ENCODE measurements at regions not wholly inside any gene's neighbourhood (a gene's known extent, or its start where the extent isn't known, plus 50 kb on each side); places are given as distances from the start of the nearest gene placed in this dataset.

- Histone ChIP-seq H3K27ac (ENCODE audit: low read depth, low read length) (no peak overlapping the region), H3K27me3 (ENCODE audit: insufficient read depth, low read length) (peaks cover 14% of the 10 kb centered on the region), H3K9me3 (ENCODE audit: control insufficient read depth in 1 of 2, insufficient read depth in 1 of 2, low read depth in 1 of 2, low read length in 2 of 2) (no peaks in the 10 kb centered on the region), H3K79me2 (ENCODE audit: insufficient read depth, low read length) (no peaks in the 10 kb centered on the region), H3K4me1 (ENCODE audit: control insufficient read depth in 1 of 2, insufficient read depth in 2 of 2, low read length in 2 of 2) (no peaks in the 10 kb centered on the region), H3K9ac (ENCODE audit: low read length) (no peak overlapping the region), H2AFZ (ENCODE audit: low read depth, low read length, poor library complexity, severe bottlenecking) (no peak overlapping the region), H3K4me3 (replicated peaks in 1 of 2; ENCODE audit: low read depth in 1 of 2, low read length in 2 of 2) (no peak overlapping the region), H3K36me3 (ENCODE audit: control insufficient read depth in 1 of 2, insufficient read depth in 2 of 2, low read length in 2 of 2) (no peaks in the 10 kb centered on the region), H4K20me1 (ENCODE audit: insufficient read depth) (no peaks in the 10 kb centered on the region), H3K4me2 (ENCODE audit: low read length) (no peak overlapping the region), H3K9me2 (ENCODE audit: insufficient read depth) (no peaks in the 10 kb centered on the region)
- DNase-seq (ENCODE audit: low read depth, low spot score) (no peak), ATAC-seq (no peak)
- CTCF ChIA-PET, result no interaction called here
- POLR2A ChIA-PET, result no interaction called here
- RAD21 ChIA-PET (ENCODE audit: low non-redundant PET in 1 of 2, low total read pairs in 2 of 2, uncharacterized antibody in 2 of 2, unreplicated experiment in 2 of 2), result no interaction called here
- no peak for TF ChIP-seq EZH2 (IDR thresholded peaks at IDR 0.05)
- TF ChIP-seq SIN3A (IDR thresholded peaks at IDR 0.05; ENCODE audit: low read depth), result no peak
- no peak for TF ChIP-seq ZBTB33 (IDR thresholded peaks at IDR 0.05; ENCODE audit: extremely low read depth, insufficient replicate concordance, low read length)
- TF ChIP-seq REST (IDR thresholded peaks at IDR 0.05; ENCODE audit: low read depth), result no peak
- no peak for TF ChIP-seq YY1 (IDR thresholded peaks at IDR 0.05; ENCODE audit: extremely low read depth, insufficient replicate concordance, low read depth, low read length)
- TF ChIP-seq ZFX (IDR thresholded peaks at IDR 0.05), result no peak
- no peak for TF ChIP-seq FOSL1 (IDR thresholded peaks at IDR 0.05; ENCODE audit: low read depth)
- TF ChIP-seq RAD21 (IDR thresholded peaks at IDR 0.05; ENCODE audit: low read depth), result no peak
- no peak for TF ChIP-seq POLR2A (IDR thresholded peaks at IDR 0.05; ENCODE audit: borderline replicate concordance, extremely low read depth, insufficient read depth, insufficient read length)
- no peak for TF ChIP-seq CTCF (IDR thresholded peaks at IDR 0.05 in 2 of 3, conservative IDR thresholded peaks at IDR 0.05 in 1 of 3; ENCODE audit: borderline replicate concordance in 1 of 3, insufficient read depth in 1 of 3, low read depth in 2 of 3, low read length in 2 of 3)
- TF ChIP-seq TCF7L2 (IDR thresholded peaks at IDR 0.05; ENCODE audit: borderline replicate concordance, extremely low read depth, insufficient read depth, insufficient read length), result no peak
- no peak for TF ChIP-seq EZH2phosphoT487 (IDR thresholded peaks at IDR 0.05; ENCODE audit: borderline replicate concordance)
- no peak for TF ChIP-seq ELF1 (IDR thresholded peaks at IDR 0.05; ENCODE audit: borderline replicate concordance, low read depth)
- TF ChIP-seq ATF3 (IDR thresholded peaks at IDR 0.05), result no peak
- intact Hi-C loops (cut with micrococcal nuclease), result no loop called here
- no TSS peak for BruUV-seq (replicated peaks)
Observed at GRCh38 chr15:91498046-91498748, 355.3 kb upstream of the SLCO3A1 start.

All from HCT116 (cell line).